AG09319 (cell line): ENCODE measurements at regions not wholly inside any gene's neighbourhood (a gene's known extent, or its start where the extent isn't known, plus 50 kb on each side); places are given as distances from the start of the nearest gene placed in this dataset.

Experiments used
- DNase-seq: peaks from one replicate; pipeline ENCODE4 v3.0.0-alpha.2; 2010; ENCODE audit warnings: low read depth; ENCODE audit errors: extremely low read depth
- CTCF ChIP-seq: IDR thresholded peaks from 2 replicates; pipeline ENCODE4 v1.5.1; 2011; ENCODE audit warnings: low read depth, mild to moderate bottlenecking, inconsistent platforms, low read length, moderate library complexity

GRCh38 chr5:84478603-84479002 lies 93.9 kb upstream of the EDIL3 start:
- no peak for TF ChIP-seq CTCF
- DNase-seq: no peak

GRCh38 chr5:84477485-84477884 lies 92.8 kb upstream of the EDIL3 start:
- no peak for TF ChIP-seq CTCF
- no peak for DNase-seq

DNA sequence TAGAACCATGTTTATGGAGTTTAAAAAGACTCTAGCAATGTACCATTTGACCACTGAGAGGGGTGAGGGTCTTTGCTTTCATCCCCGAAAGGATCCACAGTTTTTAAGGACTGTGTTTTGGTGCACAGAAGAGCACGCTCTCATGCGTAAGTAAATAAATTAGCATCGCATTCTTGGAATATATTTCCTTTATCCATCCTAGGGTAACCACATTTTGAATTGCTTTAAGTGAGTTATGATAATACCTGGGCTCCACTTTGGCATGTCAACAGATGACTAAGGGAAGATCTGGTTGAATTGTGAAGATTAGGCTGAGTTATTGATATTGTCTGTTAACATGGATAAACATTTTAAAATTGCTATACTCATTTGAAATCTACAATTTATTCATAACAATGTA lies 89.4 kb upstream of the EDIL3 start:
- DNase-seq: no peak
- TF ChIP-seq CTCF: no peak

DNA sequence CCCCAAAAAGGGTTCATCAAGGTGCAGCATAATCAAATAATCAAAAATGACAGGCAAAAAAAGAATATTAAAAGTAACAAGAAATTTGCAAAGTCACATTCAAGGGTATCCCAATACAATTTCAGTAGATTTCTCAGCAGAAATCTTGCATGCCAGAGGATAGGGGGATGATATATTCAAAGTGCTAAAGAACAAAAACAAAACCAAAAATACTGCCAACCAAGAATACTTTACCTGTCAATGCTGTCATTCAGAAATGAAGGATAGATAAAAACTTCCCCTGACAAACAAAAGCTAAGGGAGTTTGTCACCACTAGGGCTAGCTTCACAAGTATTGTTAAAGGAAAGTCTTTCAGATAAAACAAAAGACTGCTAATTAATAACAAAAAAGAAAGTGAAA lies 68.7 kb upstream of the EDIL3 start:
- no peak for TF ChIP-seq CTCF
- no peak for DNase-seq

DNA sequence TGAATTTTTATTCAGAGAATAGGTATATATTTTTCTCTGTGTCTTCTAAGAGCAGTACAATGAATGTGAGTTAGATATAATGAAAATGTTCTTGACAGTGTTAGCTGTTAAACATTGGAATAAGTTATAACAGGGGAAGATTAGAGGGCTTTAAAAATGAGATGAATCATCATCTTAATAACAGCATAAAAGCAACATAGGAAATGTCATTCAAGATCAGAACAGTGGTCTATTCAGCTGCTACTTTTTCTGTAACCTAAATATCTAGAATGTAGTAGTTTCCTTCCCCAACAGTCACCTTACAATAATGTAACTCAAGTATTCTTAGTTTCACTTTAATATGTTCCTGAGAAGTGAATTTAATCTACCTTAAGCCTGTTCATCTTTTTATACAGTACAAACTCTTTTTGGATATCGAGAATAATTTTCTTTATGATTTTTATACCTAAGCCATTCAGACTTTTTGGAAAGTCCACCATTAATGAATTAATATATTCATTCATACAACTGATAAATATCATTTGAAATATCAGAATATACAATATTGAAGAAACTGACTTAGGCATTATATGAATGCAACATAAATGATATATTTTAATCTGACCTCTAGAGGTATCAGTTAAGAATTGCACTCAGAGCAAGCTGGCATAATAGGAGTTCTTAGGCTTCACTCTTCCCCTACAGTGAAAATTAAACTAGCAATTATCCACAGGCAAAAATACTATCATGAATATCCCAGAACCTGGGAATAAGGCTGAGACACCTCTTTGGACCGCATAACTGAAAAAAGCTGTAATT lies 66.1 kb upstream of the EDIL3 start:
- no peak for DNase-seq
- peak; percentile 43 for TF ChIP-seq CTCF

DNA sequence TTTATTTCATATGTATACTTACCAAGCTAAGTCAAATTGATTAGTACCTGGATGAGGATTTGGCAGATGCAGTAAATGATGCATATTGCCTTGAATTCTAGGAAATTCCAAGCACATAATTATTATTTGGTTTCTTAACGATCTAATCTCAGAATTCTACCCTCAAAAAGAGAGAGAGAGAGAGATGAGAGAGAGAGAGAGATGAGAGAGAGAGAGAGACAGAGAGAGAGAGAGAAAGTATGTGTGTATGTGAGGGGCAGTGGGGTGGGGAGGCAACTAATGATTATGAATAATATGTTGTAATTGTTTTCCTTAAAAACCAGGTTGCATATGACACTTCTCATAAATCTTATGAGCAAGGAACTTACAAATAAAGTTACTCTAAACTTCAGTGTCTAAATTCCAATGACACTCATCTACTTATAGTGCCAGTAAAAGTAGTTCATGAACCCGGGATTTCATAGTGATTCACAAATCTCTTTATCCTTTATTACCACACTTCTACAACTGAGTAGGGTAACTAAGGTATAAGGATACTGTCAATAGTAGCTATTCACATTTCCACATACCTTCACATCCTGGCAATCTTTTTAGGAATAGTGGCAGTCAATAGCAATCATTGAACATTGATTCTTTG lies 60.5 kb upstream of the EDIL3 start:
- no peak for DNase-seq
- TF ChIP-seq CTCF: no peak

DNA sequence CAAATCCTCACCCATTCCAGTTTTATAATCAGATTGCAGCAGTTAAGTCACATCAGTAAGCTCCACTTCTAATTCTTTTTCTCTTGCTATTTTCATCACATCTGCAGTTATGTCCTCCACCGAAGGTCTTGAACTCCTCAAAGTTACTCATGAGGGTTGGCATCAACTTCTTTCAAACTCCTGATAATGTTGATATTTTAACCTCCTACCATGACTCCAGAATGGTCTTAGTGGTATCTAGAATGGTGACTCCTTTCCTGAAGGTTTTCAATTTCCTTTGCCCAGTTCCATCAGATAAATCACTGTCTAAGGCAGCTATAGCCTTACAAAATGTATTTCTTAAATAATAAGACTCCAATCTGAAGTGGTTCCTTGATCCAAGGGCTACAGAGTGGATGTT lies 53.8 kb upstream of the EDIL3 start:
- no peak for DNase-seq

More for the DNA sequence above, 53.8 kb upstream of the EDIL3 start:
- no peak for TF ChIP-seq CTCF
